ENCODE measurements at regions not wholly inside any gene's neighbourhood (a gene's known extent, or its start where the extent isn't known, plus 50 kb on each side); places are given as distances from the start of the nearest gene placed in this dataset.

GRCh38 chr3:147851062-147851461 lies 441.9 kb downstream of the ZIC1 start:
- Histone ChIP-seq H3K4me3 (no peak overlapping the region), H3F3A (replicated peaks; ENCODE audit: low read depth) (no peaks in the 10 kb centered on the region), H3K36me3 (ENCODE audit: insufficient read depth) (no peaks in the 10 kb centered on the region), H3K27me3 (ENCODE audit: insufficient read depth) (no peaks in the 10 kb centered on the region), H3K27ac (ENCODE audit: low read depth) (no peak overlapping the region), H2AFZ (no peak overlapping the region), H4K20me1 (replicated peaks; ENCODE audit: insufficient read depth) (no peaks in the 10 kb centered on the region), H3K4me1 (ENCODE audit: insufficient read depth) (no peaks in the 10 kb centered on the region), H3K79me2 (replicated peaks; ENCODE audit: insufficient read depth) (no peaks in the 10 kb centered on the region), H3K4me2 (no peak overlapping the region), H3K9me2 (ENCODE audit: insufficient read depth) (no peaks in the 10 kb centered on the region)
- Mint-ChIP-seq H3K27me3 (ENCODE audit: insufficient read depth, low read depth, poor library complexity) (no peaks in the 10 kb centered on the region), H3K9me3 (no peaks in the 10 kb centered on the region; the same call in 2 of the 3 replicates), H3K4me1 (no peaks in the 10 kb centered on the region; the same call in 2 of the 3 replicates), H3K4me3 (no peak overlapping the region), H3K27ac (no peak overlapping the region), H3K36me3 (ENCODE audit: low read depth) (no peaks in the 10 kb centered on the region)
- ATAC-seq (no peak), DNase-seq (ENCODE audit: low spot score) (no peak)
- TF ChIP-seq ZNF331 (CRISPR knock-in tag; IDR thresholded peaks at IDR 0.05; ENCODE audit: low read depth), result no peak
- TF ChIP-seq JUNB (IDR thresholded peaks at IDR 0.05; ENCODE audit: unreplicated experiment), result no peak
- no peak for TF ChIP-seq CTCF (conservative IDR thresholded peaks at IDR 0.05; ENCODE audit: low read depth in 2 of 2)
- no peak for TF ChIP-seq EZH2 (IDR thresholded peaks at IDR 0.05; ENCODE audit: low read depth, unreplicated experiment)
- TF ChIP-seq STAT1 (IDR thresholded peaks at IDR 0.05; ENCODE audit: unreplicated experiment), result no peak
- no peak for TF ChIP-seq ETS1 (IDR thresholded peaks at IDR 0.05)
- TF ChIP-seq ZNF462 (CRISPR knock-in tag; IDR thresholded peaks at IDR 0.05), result no peak
- TF ChIP-seq CREB1 (CRISPR knock-in tag; IDR thresholded peaks at IDR 0.05; ENCODE audit: low read depth), result no peak
- TF ChIP-seq ZNF114 (CRISPR knock-in tag; IDR thresholded peaks at IDR 0.05), result no peak
- no peak for TF ChIP-seq REST (IDR thresholded peaks at IDR 0.05; ENCODE audit: unreplicated experiment)
- no peak for TF ChIP-seq POLR2AphosphoS5 (IDR thresholded peaks at IDR 0.05; ENCODE audit: low read depth)
- no peak for TF ChIP-seq NANOG (IDR thresholded peaks at IDR 0.05; ENCODE audit: borderline replicate concordance)
- no peak for TF ChIP-seq EZH2phosphoT487 (IDR thresholded peaks at IDR 0.05; ENCODE audit: unreplicated experiment)

All from GM23338 (cell line).